Endothelial cell of umbilical vein (primary cell): ENCODE measurements at regions not wholly inside any gene's neighbourhood (a gene's known extent, or its start where the extent isn't known, plus 50 kb on each side); places are given as distances from the start of the nearest gene placed in this dataset.

Source experiments
- EZH2 ChIP-seq: IDR thresholded peaks from 2 replicates; pipeline ENCODE4 v1.6.1; 2012; ENCODE audit warnings: borderline replicate concordance, low read depth, mild to moderate bottlenecking, moderate library complexity, low read length, inconsistent platforms; ENCODE audit not compliant: severe bottlenecking
- POLR2A ChIP-seq: IDR thresholded peaks from 2 replicates; pipeline ENCODE4 v1.6.1; 2012; ENCODE audit warnings: low read depth, mild to moderate bottlenecking, control low read depth, low read length
- TF ChIP-seq, protein P1 (sequence below), 2 donors: IDR thresholded peaks; 1 replicate in 1 of 2; 2 replicates in 1 of 2; pipeline ENCODE4 v1.5.1; 2011; ENCODE audit warnings: low read length in 2 of 2, mild to moderate bottlenecking in 2 of 2, moderate library complexity in 2 of 2, control low read depth in 1 of 2, inconsistent platforms in 1 of 2, low read depth in 1 of 2; ENCODE audit not compliant: insufficient read depth in 1 of 2; ENCODE audit errors: extremely low read depth in 1 of 2
- TF ChIP-seq, protein P2 (sequence below): IDR thresholded peaks from 2 replicates; pipeline ENCODE4 v1.6.1; 2011; ENCODE audit not compliant: insufficient read depth, insufficient read length

DNA sequence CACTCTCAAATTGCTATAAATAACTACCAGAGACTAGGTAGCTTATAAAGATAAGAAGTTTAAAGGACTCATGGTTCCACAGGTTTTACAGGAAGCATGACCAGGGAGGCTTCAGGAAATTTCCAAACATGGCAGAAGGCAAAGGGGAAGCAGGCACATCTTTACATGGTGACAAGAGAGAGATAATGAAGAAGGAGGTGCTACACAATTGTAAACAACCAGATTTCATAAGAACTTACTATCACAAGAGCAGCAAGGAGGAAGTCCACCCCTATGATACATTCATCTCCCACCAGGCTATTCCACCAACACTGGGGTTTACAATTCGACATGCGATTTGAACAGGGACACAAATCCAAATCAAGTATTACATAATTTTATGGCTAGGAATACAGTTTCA, 257.7 kb downstream of the BTG1 start:
- TF ChIP-seq, protein P1, sequence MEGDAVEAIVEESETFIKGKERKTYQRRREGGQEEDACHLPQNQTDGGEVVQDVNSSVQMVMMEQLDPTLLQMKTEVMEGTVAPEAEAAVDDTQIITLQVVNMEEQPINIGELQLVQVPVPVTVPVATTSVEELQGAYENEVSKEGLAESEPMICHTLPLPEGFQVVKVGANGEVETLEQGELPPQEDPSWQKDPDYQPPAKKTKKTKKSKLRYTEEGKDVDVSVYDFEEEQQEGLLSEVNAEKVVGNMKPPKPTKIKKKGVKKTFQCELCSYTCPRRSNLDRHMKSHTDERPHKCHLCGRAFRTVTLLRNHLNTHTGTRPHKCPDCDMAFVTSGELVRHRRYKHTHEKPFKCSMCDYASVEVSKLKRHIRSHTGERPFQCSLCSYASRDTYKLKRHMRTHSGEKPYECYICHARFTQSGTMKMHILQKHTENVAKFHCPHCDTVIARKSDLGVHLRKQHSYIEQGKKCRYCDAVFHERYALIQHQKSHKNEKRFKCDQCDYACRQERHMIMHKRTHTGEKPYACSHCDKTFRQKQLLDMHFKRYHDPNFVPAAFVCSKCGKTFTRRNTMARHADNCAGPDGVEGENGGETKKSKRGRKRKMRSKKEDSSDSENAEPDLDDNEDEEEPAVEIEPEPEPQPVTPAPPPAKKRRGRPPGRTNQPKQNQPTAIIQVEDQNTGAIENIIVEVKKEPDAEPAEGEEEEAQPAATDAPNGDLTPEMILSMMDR (IDR thresholded peaks at IDR 0.05; ENCODE audit: extremely low read depth in 1 of 2, insufficient read depth in 1 of 2, low read depth in 1 of 2, low read length in 2 of 2) = no peak
- TF ChIP-seq POLR2A (no peak), EZH2 (no peak)
- TF ChIP-seq, protein P2, sequence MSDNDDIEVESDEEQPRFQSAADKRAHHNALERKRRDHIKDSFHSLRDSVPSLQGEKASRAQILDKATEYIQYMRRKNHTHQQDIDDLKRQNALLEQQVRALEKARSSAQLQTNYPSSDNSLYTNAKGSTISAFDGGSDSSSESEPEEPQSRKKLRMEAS = no peak
